Upper lobe of left lung (tissue), 4 donors: ENCODE measurements at regions not wholly inside any gene's neighbourhood (a gene's known extent, or its start where the extent isn't known, plus 50 kb on each side); places are given as distances from the start of the nearest gene placed in this dataset.

Source experiments
- CTCF ChIP-seq, 6 experiments: fragments of 450-650 bp in 4 of 6; fragments of 200-600 bp in 2 of 6; sonication (generic) in 2 of 6; IDR thresholded peaks; one replicate each; pipeline ENCODE4 v1.5.1; 2016 to 2019; ENCODE audit warnings: antibody characterized with exemption in 6 of 6
- EP300 ChIP-seq, 4 donors: sonication (generic); formaldehyde crosslinking; IDR thresholded peaks; one replicate each; pipeline ENCODE4 v1.5.1; 2017; ENCODE audit warnings: antibody characterized with exemption in 4 of 4, control low read depth in 2 of 4
- POLR2A ChIP-seq, 4 donors: fragments of 450-650 bp; IDR thresholded peaks; one replicate each; pipeline ENCODE4 v1.5.1; 2016 to 2017; ENCODE audit warnings: antibody characterized with exemption in 4 of 4, mild to moderate bottlenecking in 2 of 4
- POLR2AphosphoS5 ChIP-seq, 2 donors: sonication (generic); formaldehyde crosslinking; IDR thresholded peaks; one replicate each; pipeline ENCODE4 v1.5.1; 2017; ENCODE audit warnings: antibody characterized with exemption in 2 of 2

- TF ChIP-seq CTCF (IDR thresholded peaks at IDR 0.05) (no peak), POLR2AphosphoS5 (IDR thresholded peaks at IDR 0.05) (no peak), POLR2A (IDR thresholded peaks at IDR 0.05) (no peak), EP300 (IDR thresholded peaks at IDR 0.05) (no peak)
These were observed 140.8 kb downstream of the CAPZA3 start for GRCh38 chr12:18878676-18879180.
